ENCODE measurements at regions not wholly inside any gene's neighbourhood (a gene's known extent, or its start where the extent isn't known, plus 50 kb on each side); places are given as distances from the start of the nearest gene placed in this dataset.

DNA sequence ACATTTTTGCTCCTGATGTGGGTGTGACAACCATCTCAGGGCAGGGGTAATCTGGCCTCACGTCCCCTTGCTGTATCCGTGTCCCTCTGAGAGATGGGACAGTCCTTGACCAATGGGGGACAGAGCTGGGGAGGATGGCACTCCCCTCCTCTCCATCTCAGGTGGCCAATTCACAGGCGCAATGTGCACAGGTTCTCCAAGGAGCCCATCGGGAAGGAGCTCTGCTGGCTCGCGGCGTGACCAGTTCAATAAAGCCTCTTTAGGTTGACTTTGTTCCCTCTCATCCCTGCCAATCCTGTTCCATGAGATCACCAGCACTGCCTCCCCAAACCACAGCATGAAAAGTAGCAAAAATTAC lies 196.3 kb upstream of the SLC24A3 start:
- DNase-seq, result no peak
- H3K79me2 ChIP-seq (ENCODE audit: low read length), result no peaks in the 10 kb centered on the region
- no peak overlapping the region for H3K9ac ChIP-seq (ENCODE audit: low read length)
- no peaks in the 10 kb centered on the region for H3K27me3 ChIP-seq (replicated peaks; ENCODE audit: insufficient read depth, low read length)
- H3K9me2 ChIP-seq (replicated peaks; ENCODE audit: insufficient read depth, low read length), result no peaks in the 10 kb centered on the region
- no peaks in the 10 kb centered on the region for H3F3A ChIP-seq (ENCODE audit: insufficient read depth, low read length)
- no peaks in the 10 kb centered on the region for H3K4me1 ChIP-seq (ENCODE audit: low read length)
- H3K36me3 ChIP-seq (replicated peaks; ENCODE audit: insufficient read depth, low read length), result no peaks in the 10 kb centered on the region
- no peaks in the 10 kb centered on the region for H3K9me3 ChIP-seq (replicated peaks; ENCODE audit: insufficient read depth, low read length)
- H3K4me3 ChIP-seq (ENCODE audit: low read length), result no peak overlapping the region
- no peak for TF ChIP-seq EZH2phosphoT487 (IDR thresholded peaks at IDR 0.05; ENCODE audit: low read length)
- TF ChIP-seq, protein P1, sequence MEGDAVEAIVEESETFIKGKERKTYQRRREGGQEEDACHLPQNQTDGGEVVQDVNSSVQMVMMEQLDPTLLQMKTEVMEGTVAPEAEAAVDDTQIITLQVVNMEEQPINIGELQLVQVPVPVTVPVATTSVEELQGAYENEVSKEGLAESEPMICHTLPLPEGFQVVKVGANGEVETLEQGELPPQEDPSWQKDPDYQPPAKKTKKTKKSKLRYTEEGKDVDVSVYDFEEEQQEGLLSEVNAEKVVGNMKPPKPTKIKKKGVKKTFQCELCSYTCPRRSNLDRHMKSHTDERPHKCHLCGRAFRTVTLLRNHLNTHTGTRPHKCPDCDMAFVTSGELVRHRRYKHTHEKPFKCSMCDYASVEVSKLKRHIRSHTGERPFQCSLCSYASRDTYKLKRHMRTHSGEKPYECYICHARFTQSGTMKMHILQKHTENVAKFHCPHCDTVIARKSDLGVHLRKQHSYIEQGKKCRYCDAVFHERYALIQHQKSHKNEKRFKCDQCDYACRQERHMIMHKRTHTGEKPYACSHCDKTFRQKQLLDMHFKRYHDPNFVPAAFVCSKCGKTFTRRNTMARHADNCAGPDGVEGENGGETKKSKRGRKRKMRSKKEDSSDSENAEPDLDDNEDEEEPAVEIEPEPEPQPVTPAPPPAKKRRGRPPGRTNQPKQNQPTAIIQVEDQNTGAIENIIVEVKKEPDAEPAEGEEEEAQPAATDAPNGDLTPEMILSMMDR (IDR thresholded peaks at IDR 0.05; ENCODE audit: low read length), result no peak
- TF ChIP-seq EZH2 (optimal IDR thresholded peaks at IDR 0.05; ENCODE audit: low read depth, low read length), result no peak
- no peak overlapping the region for H2AFZ ChIP-seq (ENCODE audit: low read length)
- no peak overlapping the region for H3K4me2 ChIP-seq (ENCODE audit: low read depth, low read length)
- H3K27ac ChIP-seq (ENCODE audit: low read length), result no peak overlapping the region
- no peaks in the 10 kb centered on the region for H4K20me1 ChIP-seq (ENCODE audit: insufficient read depth, low read length)

DNA sequence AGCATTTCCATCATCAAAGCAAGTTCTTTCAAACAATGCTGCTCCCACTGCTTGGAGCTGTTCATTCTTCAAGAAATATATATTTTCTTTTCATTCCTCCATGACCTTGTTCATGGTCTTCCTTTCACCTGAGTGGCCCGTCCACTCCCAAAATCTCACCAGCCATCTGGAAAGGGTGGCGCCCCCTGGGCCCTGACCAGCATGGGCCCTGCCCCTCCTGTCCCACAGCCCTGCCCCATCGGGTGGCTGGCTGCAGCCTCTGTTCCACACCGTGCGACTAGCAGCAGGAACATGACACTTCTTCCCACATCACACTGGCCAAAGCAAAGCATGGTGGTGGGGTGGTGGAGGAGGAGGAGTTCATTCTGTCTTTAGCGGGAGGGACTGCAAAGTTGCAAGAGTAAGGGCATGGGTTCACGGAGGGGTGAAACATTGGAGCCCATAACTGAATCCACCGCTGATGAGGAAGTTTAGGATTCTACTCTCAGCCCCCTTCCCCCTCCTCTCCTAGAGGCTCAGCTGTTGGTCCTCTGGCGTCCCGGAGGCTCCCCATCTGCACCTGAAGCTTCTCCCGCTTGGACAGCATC lies 195.2 kb upstream of the SLC24A3 start:
- TF ChIP-seq EZH2 (optimal IDR thresholded peaks at IDR 0.05; ENCODE audit: low read depth, low read length), result no peak
- TF ChIP-seq, protein P1 (IDR thresholded peaks at IDR 0.05; ENCODE audit: low read length), result no peak
- no peak for TF ChIP-seq EZH2phosphoT487 (IDR thresholded peaks at IDR 0.05; ENCODE audit: low read length)
- DNase-seq, result no peak
- no peaks in the 10 kb centered on the region for H3K27me3 ChIP-seq (replicated peaks; ENCODE audit: insufficient read depth, low read length)

DNA sequence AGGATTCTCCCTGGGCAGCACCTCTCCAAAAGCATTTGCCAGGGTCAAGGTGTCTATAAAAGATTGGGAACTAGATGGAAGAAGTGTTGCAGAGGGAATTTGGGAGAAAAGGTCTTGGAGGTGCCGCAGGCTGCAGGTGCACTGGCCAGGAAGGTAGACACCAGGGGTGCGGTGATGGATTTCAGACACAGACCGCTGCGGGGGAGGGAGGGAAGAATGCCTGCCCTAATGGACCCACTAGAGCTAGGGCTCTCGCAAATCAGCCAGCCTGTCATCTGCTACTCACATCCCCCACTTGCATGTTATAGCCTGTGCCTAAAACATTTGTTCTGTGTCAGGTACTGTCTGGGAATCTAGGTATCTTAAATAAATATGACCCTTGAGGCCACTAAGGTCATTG lies 193.6 kb upstream of the SLC24A3 start:
- TF ChIP-seq EZH2phosphoT487 (IDR thresholded peaks at IDR 0.05; ENCODE audit: low read length) (no peak), EZH2 (optimal IDR thresholded peaks at IDR 0.05; ENCODE audit: low read depth, low read length) (no peak)
- TF ChIP-seq, protein P1 (IDR thresholded peaks at IDR 0.05; ENCODE audit: low read length), result no peak
- Histone ChIP-seq H3K27ac (ENCODE audit: low read length) (no peak overlapping the region), H3K9ac (ENCODE audit: low read length) (no peak overlapping the region), H3K9me3 (replicated peaks; ENCODE audit: insufficient read depth, low read length) (no peaks in the 10 kb centered on the region), H3K4me1 (ENCODE audit: low read length) (no peaks in the 10 kb centered on the region), H3K79me2 (ENCODE audit: low read length) (no peaks in the 10 kb centered on the region), H3F3A (ENCODE audit: insufficient read depth, low read length) (no peaks in the 10 kb centered on the region), H3K27me3 (replicated peaks; ENCODE audit: insufficient read depth, low read length) (no peaks in the 10 kb centered on the region), H4K20me1 (ENCODE audit: insufficient read depth, low read length) (no peaks in the 10 kb centered on the region), H3K4me2 (ENCODE audit: low read depth, low read length) (no peak overlapping the region), H2AFZ (ENCODE audit: low read length) (no peak overlapping the region), H3K4me3 (ENCODE audit: low read length) (no peak overlapping the region), H3K9me2 (replicated peaks; ENCODE audit: insufficient read depth, low read length) (no peaks in the 10 kb centered on the region), H3K36me3 (replicated peaks; ENCODE audit: insufficient read depth, low read length) (no peaks in the 10 kb centered on the region)
- DNase-seq, result no peak

More for the DNA sequence above, 195.2 kb upstream of the SLC24A3 start:
- Histone ChIP-seq H3K9me2 (replicated peaks; ENCODE audit: insufficient read depth, low read length) (no peaks in the 10 kb centered on the region), H3K79me2 (ENCODE audit: low read length) (no peaks in the 10 kb centered on the region), H3K9me3 (replicated peaks; ENCODE audit: insufficient read depth, low read length) (no peaks in the 10 kb centered on the region), H3K27ac (ENCODE audit: low read length) (no peak overlapping the region), H3K4me1 (ENCODE audit: low read length) (no peaks in the 10 kb centered on the region), H2AFZ (ENCODE audit: low read length) (no peak overlapping the region), H3K4me2 (ENCODE audit: low read depth, low read length) (no peak overlapping the region), H3K9ac (ENCODE audit: low read length) (no peak overlapping the region), H3F3A (ENCODE audit: insufficient read depth, low read length) (no peaks in the 10 kb centered on the region), H3K36me3 (replicated peaks; ENCODE audit: insufficient read depth, low read length) (no peaks in the 10 kb centered on the region), H3K4me3 (ENCODE audit: low read length) (no peak overlapping the region), H4K20me1 (ENCODE audit: insufficient read depth, low read length) (no peaks in the 10 kb centered on the region)

Data from MM.1S (cell line).